ENCODE measurements at regions not wholly inside any gene's neighbourhood (a gene's known extent, or its start where the extent isn't known, plus 50 kb on each side); places are given as distances from the start of the nearest gene placed in this dataset.

DNA sequence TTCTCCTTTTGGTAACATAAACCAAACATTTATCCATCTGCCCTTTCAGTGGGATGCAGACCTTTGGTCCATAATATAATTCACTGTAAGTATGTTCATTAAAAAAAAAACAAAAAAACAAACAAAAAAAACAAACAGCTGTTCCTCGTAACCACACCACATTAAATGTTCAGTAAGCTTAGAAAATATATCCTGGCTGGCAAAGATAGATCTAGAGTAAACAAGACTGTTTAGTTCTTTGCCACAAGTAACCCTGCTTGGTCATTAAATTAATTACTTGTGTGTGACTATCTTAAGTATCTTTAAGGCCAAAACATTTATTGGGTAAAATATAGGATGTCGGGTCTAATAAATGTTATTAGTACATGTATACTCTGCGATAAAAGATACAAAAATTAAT lies 1717.1 kb downstream of the EFNA5 start:
- TF ChIP-seq CTCF (conservative IDR thresholded peaks at IDR 0.05; ENCODE audit: low read depth, low read length) (no peak), POLR2A (IDR thresholded peaks at IDR 0.05; ENCODE audit: low read depth, low read length) (no peak), MAZ (IDR thresholded peaks at IDR 0.05; ENCODE audit: borderline replicate concordance, low read depth, low read length) (no peak), RAD21 (IDR thresholded peaks at IDR 0.05; ENCODE audit: low read length) (no peak), RFX5 (IDR thresholded peaks at IDR 0.05; ENCODE audit: low read depth, low read length) (no peak), MAFK (IDR thresholded peaks at IDR 0.05; ENCODE audit: low read depth, low read length) (no peak), MXI1 (IDR thresholded peaks at IDR 0.05; ENCODE audit: borderline replicate concordance, low read depth, low read length) (no peak), FOS (IDR thresholded peaks at IDR 0.05; ENCODE audit: low read depth, low read length) (no peak), CEBPB (IDR thresholded peaks at IDR 0.05; ENCODE audit: low read depth, low read length) (no peak)
- TF ChIP-seq, protein P1, sequence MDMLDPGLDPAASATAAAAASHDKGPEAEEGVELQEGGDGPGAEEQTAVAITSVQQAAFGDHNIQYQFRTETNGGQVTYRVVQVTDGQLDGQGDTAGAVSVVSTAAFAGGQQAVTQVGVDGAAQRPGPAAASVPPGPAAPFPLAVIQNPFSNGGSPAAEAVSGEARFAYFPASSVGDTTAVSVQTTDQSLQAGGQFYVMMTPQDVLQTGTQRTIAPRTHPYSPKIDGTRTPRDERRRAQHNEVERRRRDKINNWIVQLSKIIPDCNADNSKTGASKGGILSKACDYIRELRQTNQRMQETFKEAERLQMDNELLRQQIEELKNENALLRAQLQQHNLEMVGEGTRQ (IDR thresholded peaks at IDR 0.05; ENCODE audit: low read depth, low read length), result no peak

All from IMR-90 (cell line).